Choroid plexus epithelial cell (primary cell): ENCODE measurements at regions not wholly inside any gene's neighbourhood (a gene's known extent, or its start where the extent isn't known, plus 50 kb on each side); places are given as distances from the start of the nearest gene placed in this dataset.

ENCODE experiments used
- DNase-seq: peaks from one replicate; pipeline ENCODE4 v3.0.0-alpha.2; 2010; ENCODE audit warnings: low read depth
- H3K4me3 ChIP-seq: 2 replicates; pipeline ENCODE4 v1.5.1; 2011; ENCODE audit warnings: low read depth, mild to moderate bottlenecking, control low read depth, low read length, moderate library complexity
- TF ChIP-seq, protein P1 (sequence below): conservative IDR thresholded peaks from 2 replicates; pipeline ENCODE4 v1.5.1; 2011; ENCODE audit warnings: low read depth, mild to moderate bottlenecking, control low read depth, inconsistent platforms, low read length, moderate library complexity

DNA sequence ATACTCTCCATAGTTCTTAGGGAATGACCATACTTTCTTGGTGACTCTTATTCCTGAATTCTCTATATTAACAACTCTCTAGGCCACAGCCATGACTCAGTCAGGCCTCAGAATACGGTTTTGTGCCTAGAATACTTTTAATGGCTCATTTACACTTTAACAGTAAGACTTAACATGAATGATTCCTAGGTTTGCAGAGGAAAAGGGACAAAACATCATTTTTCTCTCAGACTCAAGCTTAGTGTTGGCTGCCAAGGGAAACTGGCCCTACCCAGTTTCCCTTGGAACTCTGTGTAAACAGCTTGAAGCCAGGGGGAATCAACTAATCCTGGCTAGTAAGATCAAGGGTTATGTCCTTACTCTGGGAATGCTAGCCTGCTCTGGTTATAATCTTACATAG is 164.9 kb upstream of the PKN2 start:
- TF ChIP-seq, protein P1, sequence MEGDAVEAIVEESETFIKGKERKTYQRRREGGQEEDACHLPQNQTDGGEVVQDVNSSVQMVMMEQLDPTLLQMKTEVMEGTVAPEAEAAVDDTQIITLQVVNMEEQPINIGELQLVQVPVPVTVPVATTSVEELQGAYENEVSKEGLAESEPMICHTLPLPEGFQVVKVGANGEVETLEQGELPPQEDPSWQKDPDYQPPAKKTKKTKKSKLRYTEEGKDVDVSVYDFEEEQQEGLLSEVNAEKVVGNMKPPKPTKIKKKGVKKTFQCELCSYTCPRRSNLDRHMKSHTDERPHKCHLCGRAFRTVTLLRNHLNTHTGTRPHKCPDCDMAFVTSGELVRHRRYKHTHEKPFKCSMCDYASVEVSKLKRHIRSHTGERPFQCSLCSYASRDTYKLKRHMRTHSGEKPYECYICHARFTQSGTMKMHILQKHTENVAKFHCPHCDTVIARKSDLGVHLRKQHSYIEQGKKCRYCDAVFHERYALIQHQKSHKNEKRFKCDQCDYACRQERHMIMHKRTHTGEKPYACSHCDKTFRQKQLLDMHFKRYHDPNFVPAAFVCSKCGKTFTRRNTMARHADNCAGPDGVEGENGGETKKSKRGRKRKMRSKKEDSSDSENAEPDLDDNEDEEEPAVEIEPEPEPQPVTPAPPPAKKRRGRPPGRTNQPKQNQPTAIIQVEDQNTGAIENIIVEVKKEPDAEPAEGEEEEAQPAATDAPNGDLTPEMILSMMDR = no peak
- DNase-seq = no peak
- no peak overlapping the region for H3K4me3 ChIP-seq

GRCh38 chr1:88523854-88524528 is 160.1 kb upstream of the PKN2 start:
- H3K4me3 ChIP-seq = no peak overlapping the region
- TF ChIP-seq, protein P1 = no peak

DNA sequence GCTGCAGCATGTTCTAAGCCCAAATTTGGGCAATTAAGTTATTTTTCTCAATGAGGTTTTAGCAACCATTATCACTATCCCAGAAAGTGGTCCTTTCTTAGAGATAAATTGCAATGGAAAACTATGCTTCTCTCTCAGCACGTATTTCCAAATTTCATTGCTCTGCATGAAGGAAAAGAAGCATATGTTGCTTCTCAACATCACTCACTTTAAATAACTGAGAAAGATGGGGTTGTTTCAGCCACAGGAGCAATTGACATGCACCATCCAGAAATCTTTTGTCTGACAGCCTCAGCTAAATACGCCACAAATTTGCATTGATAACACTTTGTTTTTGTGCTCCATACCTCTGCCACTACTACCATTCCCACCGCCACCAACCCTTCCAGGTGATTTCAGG is 157.6 kb upstream of the PKN2 start:
- no peak overlapping the region for H3K4me3 ChIP-seq
- TF ChIP-seq, protein P1 = no peak
- no peak for DNase-seq

More at GRCh38 chr1:88523854-88524528, 160.1 kb upstream of the PKN2 start:
- DNase-seq = no peak

DNA sequence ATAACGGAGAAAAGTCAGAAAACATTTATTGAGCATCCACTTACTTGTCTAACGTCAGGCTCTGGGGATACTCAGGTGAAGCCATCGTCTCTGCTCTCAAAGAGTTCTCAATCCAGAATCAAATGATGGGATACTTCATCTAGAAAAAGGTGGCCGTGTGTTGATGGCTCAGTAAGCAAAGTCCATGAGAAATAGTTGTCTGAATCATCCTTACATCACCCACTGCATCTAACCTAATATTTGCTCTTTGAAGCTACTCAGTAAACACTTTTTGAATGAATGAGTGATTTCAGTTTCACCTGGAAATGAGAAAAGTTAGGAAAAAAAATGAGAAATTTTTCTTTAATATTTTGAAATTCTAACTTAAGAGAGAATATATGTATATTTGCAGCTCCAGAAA is 155.3 kb upstream of the PKN2 start:
- H3K4me3 ChIP-seq = no peak overlapping the region
- TF ChIP-seq, protein P1 = no peak
- no peak for DNase-seq

DNA sequence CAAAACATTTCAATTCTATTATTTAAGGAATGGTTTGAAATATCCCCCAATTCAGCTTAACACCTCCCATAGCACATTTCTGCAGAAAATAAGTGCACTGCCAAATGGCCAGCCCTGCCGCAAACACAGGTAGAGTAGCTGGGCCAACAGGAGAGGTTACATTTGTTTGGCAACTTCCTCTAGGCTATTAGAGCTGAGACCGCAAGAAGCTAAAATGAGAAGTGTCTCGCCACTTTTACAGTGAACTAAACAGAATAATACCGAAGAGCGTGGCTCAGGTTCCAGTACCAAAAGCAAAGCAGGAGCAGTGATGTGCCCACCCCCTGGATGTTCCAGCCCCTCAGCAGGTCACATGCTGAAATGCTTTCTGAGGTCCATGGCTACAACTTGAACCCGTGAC is 154.5 kb upstream of the PKN2 start:
- TF ChIP-seq, protein P1 = no peak
- no peak for DNase-seq

DNA sequence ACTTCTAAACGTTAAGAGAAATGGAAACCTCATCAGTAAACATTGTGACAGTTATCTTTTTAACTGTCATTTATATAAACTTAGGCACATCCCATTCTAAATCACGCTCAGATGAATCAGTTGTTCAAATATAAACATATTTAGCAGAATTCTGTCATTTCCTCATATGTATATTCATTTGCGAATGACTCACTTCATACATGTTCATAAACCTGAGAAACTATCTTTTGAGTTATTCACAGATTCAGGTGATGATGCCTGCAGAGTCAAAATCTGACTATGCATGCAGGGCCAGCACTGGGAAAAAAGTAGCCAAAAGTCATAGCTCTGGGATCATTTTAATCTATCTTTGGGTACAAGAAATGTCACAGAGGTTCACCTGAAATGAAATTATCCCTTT is 153.8 kb upstream of the PKN2 start:
- DNase-seq = no peak
- no peak overlapping the region for H3K4me3 ChIP-seq
- TF ChIP-seq, protein P1 = no peak

More for the DNA sequence above, 154.5 kb upstream of the PKN2 start:
- no peak overlapping the region for H3K4me3 ChIP-seq

DNA sequence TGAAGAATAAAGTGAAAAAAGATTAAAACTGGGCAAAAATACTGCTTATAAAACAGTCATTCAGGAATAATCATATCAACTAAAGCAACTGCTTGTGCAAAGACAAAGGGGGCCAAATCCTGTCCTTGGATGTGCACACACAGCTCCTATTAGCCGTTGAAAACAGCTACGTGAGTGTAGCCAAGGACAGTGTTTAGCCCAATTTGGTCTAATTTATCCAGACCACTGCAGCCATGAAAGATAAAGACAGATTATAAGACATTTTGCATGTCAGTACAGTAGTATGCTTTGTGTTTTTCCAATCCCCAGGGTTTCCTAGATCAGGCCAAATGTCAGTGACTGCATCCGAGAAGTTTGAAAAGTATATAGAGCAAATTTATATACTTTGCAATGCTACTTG is 146.3 kb upstream of the PKN2 start:
- TF ChIP-seq, protein P1 = no peak
- H3K4me3 ChIP-seq = no peak overlapping the region
- no peak for DNase-seq
